ENCODE measurements at regions not wholly inside any gene's neighbourhood (a gene's known extent, or its start where the extent isn't known, plus 50 kb on each side); places are given as distances from the start of the nearest gene placed in this dataset.

- no peaks in the 10 kb centered on the region for H3K9me3 ChIP-seq (ENCODE audit: control insufficient read depth, low read depth, low read length)
- no peak overlapping the region for H3K27ac ChIP-seq (ENCODE audit: insufficient read length, low read depth, low read length)
- no peak overlapping the region for H2BK20ac ChIP-seq (ENCODE audit: low read depth, low read length, poor library complexity, severe bottlenecking)
- H3K56ac ChIP-seq (ENCODE audit: insufficient read length, low read depth, low read length), result no peak overlapping the region
- no peak overlapping the region for H2AK5ac ChIP-seq (ENCODE audit: insufficient read length, low read length)
- no peaks in the 10 kb centered on the region for H3K79me2 ChIP-seq (ENCODE audit: insufficient read depth, low read length)
- no peak overlapping the region for H2AFZ ChIP-seq (ENCODE audit: low read length)
- no peak overlapping the region for H4K5ac ChIP-seq (ENCODE audit: insufficient read length, low read depth, low read length)
- H3K4me1 Mint-ChIP-seq, result peaks cover 39 to 41% of the 10 kb centered on the region in 2 experiments
- H3K4me1 ChIP-seq (ENCODE audit: insufficient read depth, low read length), result peaks cover 3% of the 10 kb centered on the region; the same call in 1 of the 2 replicates
- H3K18ac ChIP-seq (ENCODE audit: insufficient read length, low read depth, low read length), result no peak overlapping the region
- no peak overlapping the region for H2BK12ac ChIP-seq (ENCODE audit: insufficient read length, low read depth, low read length)
- no CpG with 5 or more reads among the region's 2 CpGs for WGBS (ENCODE audit: extremely low coverage, insufficient read length, low lambda C conversion rate)
- no peak overlapping the region for H3K23ac ChIP-seq (ENCODE audit: insufficient read length, low read depth, low read length)
- no peaks in the 10 kb centered on the region for H3K27me3 Mint-ChIP-seq (ENCODE audit: low read depth)
- H2BK15ac ChIP-seq (ENCODE audit: low read depth, low read length), result no peak overlapping the region
- no peak overlapping the region for H3T11ph ChIP-seq (ENCODE audit: low read length)
- H3K36me3 Mint-ChIP-seq (ENCODE audit: insufficient read depth in 1 of 3, low read depth in 3 of 3), result no peaks in the 10 kb centered on the region; a peak in 1 of 7 replicates
- TF ChIP-seq CTCF (conservative IDR thresholded peaks at IDR 0.05), result no peak
- no peak for DNase-seq
- no peak overlapping the region for H3K4ac ChIP-seq (ENCODE audit: low read depth, low read length)
- peaks cover 0 to 3% of the 10 kb centered on the region in 2 experiments; a peak in 1 of 5 replicates for H3K9me3 Mint-ChIP-seq
- no peak overlapping the region for H3K14ac ChIP-seq (ENCODE audit: insufficient read depth, low read length)
- no peak overlapping the region for H2BK120ac ChIP-seq (ENCODE audit: low read depth, low read length, poor library complexity, severe bottlenecking)
- no peak overlapping the region for H3K4me2 ChIP-seq (ENCODE audit: insufficient read depth, insufficient read length, low read length)
- no peak overlapping the region for H3K4me3 Mint-ChIP-seq
- no peak overlapping the region for H4K91ac ChIP-seq (ENCODE audit: insufficient read length, low read depth, low read length)
- H4K8ac ChIP-seq (replicated peaks; ENCODE audit: insufficient read length, low read depth, low read length), result no peak overlapping the region
- H4K20me1 ChIP-seq (ENCODE audit: control insufficient read depth, insufficient read depth, insufficient read length), result no peaks in the 10 kb centered on the region
- H3K79me1 ChIP-seq (ENCODE audit: insufficient read depth, low read depth, low read length, poor library complexity, severe bottlenecking), result no peaks in the 10 kb centered on the region
- H3K9ac ChIP-seq (ENCODE audit: extremely low read depth, insufficient read length, low read length), result no peak overlapping the region
- 0 out of 7 replicates have a peak overlapping the region, but pooled peaks of 1 of the 3 experiments have one; percentile 43 for H3K27ac Mint-ChIP-seq
- H3K27me3 ChIP-seq (ENCODE audit: insufficient read depth, low read length), result no peaks in the 10 kb centered on the region
- no peaks in the 10 kb centered on the region for H3K23me2 ChIP-seq (ENCODE audit: insufficient read length, low read depth, low read length, poor library complexity, severe bottlenecking)
- H2BK5ac ChIP-seq (ENCODE audit: insufficient read length, low read length), result no peak overlapping the region
These were observed 157.9 kb upstream of the CTTNBP2NL start for GRCh38 chr1:112237983-112238545.

All from H9 (cell line).